Neural progenitor cell (in vitro differentiated cells): ENCODE measurements at regions not wholly inside any gene's neighbourhood (a gene's known extent, or its start where the extent isn't known, plus 50 kb on each side); places are given as distances from the start of the nearest gene placed in this dataset.
A peak's percentile ranks its signal among the peaks of the same experiment; 100 is the strongest.

Experiments used
- DNase-seq: peaks from one replicate; pipeline ENCODE4 v3.0.0-alpha.2; 2016; ENCODE audit warnings: low spot score
- H2AFZ ChIP-seq: fragments of 200-600 bp; sonication (generic); replicated peaks from 2 replicates; pipeline ENCODE4 v1.6.1; 2016; ENCODE audit warnings: antibody characterized with exemption
- H3F3A ChIP-seq: fragments of 200-600 bp; sonication (generic); 2 replicates; pipeline ENCODE4 v1.6.1; 2016; ENCODE audit warnings: antibody characterized with exemption, low read depth
- H3K27ac ChIP-seq: fragments of 200-600 bp; sonication (generic); 2 replicates; pipeline ENCODE4 v1.5.1; 2016; ENCODE audit warnings: mild to moderate bottlenecking
- H3K27me3 ChIP-seq: fragments of 200-600 bp; sonication (generic); 2 replicates; pipeline ENCODE4 v1.6.1; 2016; ENCODE audit warnings: mild to moderate bottlenecking, moderate library complexity
- H3K36me3 ChIP-seq: fragments of 200-600 bp; sonication (generic); 2 replicates; pipeline ENCODE4 v1.5.1; 2016
- H3K4me1 ChIP-seq: fragments of 200-600 bp; sonication (generic); 2 replicates; pipeline ENCODE4 v1.6.1; 2016; ENCODE audit warnings: mixed run types
- H3K4me2 ChIP-seq: fragments of 200-600 bp; sonication (generic); 2 replicates; pipeline ENCODE4 v1.6.1; 2016
- H3K4me3 ChIP-seq: fragments of 200-600 bp; sonication (generic); 2 replicates; pipeline ENCODE4 v1.5.1; 2016
- H3K79me2 ChIP-seq: fragments of 200-600 bp; sonication (generic); 2 replicates; pipeline ENCODE4 v1.6.1; 2016; ENCODE audit warnings: low read depth
- H3K9ac ChIP-seq: fragments of 200-600 bp; sonication (generic); 2 replicates; pipeline ENCODE4 v1.6.1; 2016
- H3K9me3 ChIP-seq: fragments of 200-600 bp; sonication (generic); 2 replicates; pipeline ENCODE4 v1.5.1; 2016; ENCODE audit warnings: low read depth
- H4K20me1 ChIP-seq: fragments of 200-600 bp; sonication (generic); 2 replicates; pipeline ENCODE4 v1.6.1; 2016; ENCODE audit warnings: low read depth
- H3K27ac Mint-ChIP-seq: 3 replicates; pipeline ENCODE4 v1.8.0; 2021; ENCODE audit warnings: mixed read lengths
- H3K27me3 Mint-ChIP-seq: 2 replicates; pipeline ENCODE4 v1.8.0; 2022; ENCODE audit warnings: low read depth, mild to moderate bottlenecking, inconsistent platforms, moderate library complexity, mixed read lengths; ENCODE audit not compliant: insufficient read depth
- H3K36me3 Mint-ChIP-seq: 3 replicates; pipeline ENCODE4 v1.8.0; 2021; ENCODE audit warnings: mixed read lengths
- H3K4me1 Mint-ChIP-seq: 3 replicates; pipeline ENCODE4 v1.8.0; 2021; ENCODE audit warnings: mixed read lengths
- H3K4me3 Mint-ChIP-seq: 3 replicates; pipeline ENCODE4 v1.8.0; 2021; ENCODE audit warnings: mild to moderate bottlenecking, moderate library complexity, mixed read lengths
- H3K9me3 Mint-ChIP-seq: 3 replicates; pipeline ENCODE4 v1.8.0; 2020; ENCODE audit warnings: mixed read lengths
- CTCF ChIP-seq: fragments of 200-600 bp; sonication (generic); IDR thresholded peaks from 2 replicates; pipeline ENCODE4 v1.5.1; 2017; ENCODE audit warnings: antibody characterized with exemption, mild to moderate bottlenecking
- EZH2 ChIP-seq: fragments of 200-600 bp; sonication (generic); IDR thresholded peaks from 2 replicates; pipeline ENCODE4 v1.6.1; 2017; ENCODE audit warnings: antibody characterized with exemption, mild to moderate bottlenecking, moderate library complexity
- EZH2phosphoT487 ChIP-seq: fragments of 200-600 bp; sonication (generic); IDR thresholded peaks from 2 replicates; pipeline ENCODE4 v1.6.1; 2017; ENCODE audit warnings: antibody characterized with exemption

GRCh38 chr3:177441813-177442646 is 244.7 kb upstream of the TBL1XR1 start:
- Histone ChIP-seq H3K4me3 (no peak overlapping the region), H3K27me3 (no peaks in the 10 kb centered on the region), H3K9me3 (no peaks in the 10 kb centered on the region), H3K9ac (no peak overlapping the region), H3K4me1 (no peaks in the 10 kb centered on the region), H4K20me1 (no peaks in the 10 kb centered on the region), H3K27ac (no peak overlapping the region), H3F3A (no peaks in the 10 kb centered on the region), H3K79me2 (no peaks in the 10 kb centered on the region), H3K36me3 (no peaks in the 10 kb centered on the region), H3K4me2 (no peak overlapping the region), H2AFZ (peak overlapping the region; percentile 42)
- peaks cover 9% of the 10 kb centered on the region for H3K4me1 Mint-ChIP-seq
- H3K4me3 Mint-ChIP-seq: no peak overlapping the region
- H3K36me3 Mint-ChIP-seq: no peaks in the 10 kb centered on the region
- H3K27me3 Mint-ChIP-seq: no peaks in the 10 kb centered on the region
- no peaks in the 10 kb centered on the region for H3K9me3 Mint-ChIP-seq
- TF ChIP-seq EZH2: no peak
- TF ChIP-seq EZH2phosphoT487: no peak
- no peak for TF ChIP-seq CTCF
- no peak overlapping the region for H3K27ac Mint-ChIP-seq
- DNase-seq: no peak

- no peak overlapping the region for H3K4me3 ChIP-seq
- H2AFZ ChIP-seq: no peak overlapping the region
- H3K36me3 Mint-ChIP-seq: no peaks in the 10 kb centered on the region
- H3K27ac ChIP-seq: no peak overlapping the region
- TF ChIP-seq CTCF: no peak
- no peak for TF ChIP-seq EZH2
- no peak for TF ChIP-seq EZH2phosphoT487
- DNase-seq: no peak
- H3K4me2 ChIP-seq: no peak overlapping the region
- no peaks in the 10 kb centered on the region for H3K9me3 ChIP-seq
- no peak overlapping the region for H3K9ac ChIP-seq
- H3F3A ChIP-seq: no peaks in the 10 kb centered on the region
- no peak overlapping the region for H3K27ac Mint-ChIP-seq
- H3K4me1 Mint-ChIP-seq: peaks cover 9% of the 10 kb centered on the region
- H3K27me3 ChIP-seq: no peaks in the 10 kb centered on the region
- no peaks in the 10 kb centered on the region for H3K9me3 Mint-ChIP-seq
- no peak overlapping the region for H3K4me3 Mint-ChIP-seq
- H3K79me2 ChIP-seq: no peaks in the 10 kb centered on the region
- no peaks in the 10 kb centered on the region for H3K27me3 Mint-ChIP-seq
- no peaks in the 10 kb centered on the region for H3K36me3 ChIP-seq
- H4K20me1 ChIP-seq: no peaks in the 10 kb centered on the region
- H3K4me1 ChIP-seq: no peaks in the 10 kb centered on the region
These were observed 246.2 kb upstream of the TBL1XR1 start for GRCh38 chr3:177443469-177443868.

GRCh38 chr3:177444696-177445095 is 247.4 kb upstream of the TBL1XR1 start:
- no peak overlapping the region for H3K27ac Mint-ChIP-seq
- Histone ChIP-seq H2AFZ (no peak overlapping the region), H3F3A (no peaks in the 10 kb centered on the region), H3K4me2 (no peak overlapping the region), H3K79me2 (no peaks in the 10 kb centered on the region), H3K4me1 (no peaks in the 10 kb centered on the region), H3K9me3 (no peaks in the 10 kb centered on the region), H3K4me3 (no peak overlapping the region), H3K27me3 (no peaks in the 10 kb centered on the region), H3K36me3 (no peaks in the 10 kb centered on the region), H4K20me1 (no peaks in the 10 kb centered on the region), H3K27ac (no peak overlapping the region), H3K9ac (no peak overlapping the region)
- no peaks in the 10 kb centered on the region for H3K36me3 Mint-ChIP-seq
- no peak overlapping the region for H3K4me3 Mint-ChIP-seq
- peaks cover 13% of the 10 kb centered on the region for H3K4me1 Mint-ChIP-seq
- no peak for TF ChIP-seq EZH2
- TF ChIP-seq CTCF: no peak
- TF ChIP-seq EZH2phosphoT487: no peak
- H3K27me3 Mint-ChIP-seq: no peaks in the 10 kb centered on the region
- no peak for DNase-seq
- no peaks in the 10 kb centered on the region for H3K9me3 Mint-ChIP-seq
